OCI-LY1 (cell line): ENCODE measurements at regions not wholly inside any gene's neighbourhood (a gene's known extent, or its start where the extent isn't known, plus 50 kb on each side); places are given as distances from the start of the nearest gene placed in this dataset.

Source experiments
- H2AFZ ChIP-seq: fragments of 200-600 bp; sonication (generic), shearing (Covaris generic); 2 replicates; pipeline ENCODE4 v1.6.0; 2014; ENCODE audit warnings: antibody characterized with exemption, mild to moderate bottlenecking, low read length
- H3F3A ChIP-seq: fragments of 200-600 bp; sonication (generic), shearing (Covaris generic); 2 replicates; pipeline ENCODE4 v1.6.0; 2014; ENCODE audit warnings: mild to moderate bottlenecking, antibody characterized with exemption, low read length, moderate library complexity; ENCODE audit not compliant: insufficient read depth
- H3K27ac ChIP-seq: fragments of 200-600 bp; sonication (generic); 2 replicates; pipeline ENCODE4 v1.5.1; 2014; ENCODE audit warnings: low read length, mixed run types, mild to moderate bottlenecking, low read depth; ENCODE audit not compliant: poor library complexity, severe bottlenecking
- H3K27me3 ChIP-seq: fragments of 200-600 bp; sonication (generic); 2 replicates; pipeline ENCODE4 v1.6.0; 2014; ENCODE audit warnings: antibody characterized with exemption, mild to moderate bottlenecking, low read length, moderate library complexity; ENCODE audit not compliant: insufficient read depth
- H3K36me3 ChIP-seq: fragments of 200-600 bp; sonication (generic); 2 replicates; pipeline ENCODE4 v1.6.1; 2014; ENCODE audit warnings: mild to moderate bottlenecking, antibody characterized with exemption, low read length, moderate library complexity, mixed read lengths; ENCODE audit not compliant: insufficient read depth
- H3K4me1 ChIP-seq: fragments of 200-600 bp; sonication (generic); 2 replicates; pipeline ENCODE4 v1.5.1; 2014; ENCODE audit warnings: mild to moderate bottlenecking, low read length, moderate library complexity; ENCODE audit not compliant: insufficient read depth, severe bottlenecking
- H3K4me2 ChIP-seq: fragments of 200-600 bp; sonication (generic), shearing (Covaris generic); 2 replicates; pipeline ENCODE4 v1.6.1; 2014; ENCODE audit warnings: low read length
- H3K4me3 ChIP-seq: fragments of 200-600 bp; sonication (generic); 2 replicates; pipeline ENCODE4 v1.5.1; 2014; ENCODE audit warnings: low read length, low read depth, mild to moderate bottlenecking, mixed read lengths; ENCODE audit not compliant: poor library complexity, severe bottlenecking
- H3K79me2 ChIP-seq: fragments of 200-600 bp; shearing (Covaris generic); 2 replicates; pipeline ENCODE4 v1.6.1; 2016; ENCODE audit warnings: mixed run types, low read length, mixed read lengths; ENCODE audit not compliant: insufficient read depth
- H3K9ac ChIP-seq: fragments of 200-600 bp; sonication (generic), shearing (Covaris generic); 2 replicates; pipeline ENCODE4 v1.6.1; 2014; ENCODE audit warnings: mild to moderate bottlenecking, low read length, mixed read lengths
- H3K9me2 ChIP-seq: fragments of 200-600 bp; sonication (generic), shearing (Covaris generic); 2 replicates; pipeline ENCODE4 v1.6.1; 2014; ENCODE audit warnings: low read depth, mild to moderate bottlenecking, low read length, mixed read lengths
- H3K9me3 ChIP-seq: fragments of 200-600 bp; shearing (Covaris generic); 2 replicates; pipeline ENCODE4 v1.6.1; 2014; ENCODE audit warnings: low read length, mixed read lengths
- H4K20me1 ChIP-seq: fragments of 200-600 bp; sonication (generic), shearing (Covaris generic); 2 replicates; pipeline ENCODE4 v1.6.0; 2016; ENCODE audit warnings: mild to moderate bottlenecking, low read length; ENCODE audit not compliant: insufficient read depth
- CTCF ChIP-seq: fragments of 200-600 bp; sonication (generic), shearing (Covaris generic); IDR thresholded peaks from 2 replicates; pipeline ENCODE4 v1.5.1; 2017; ENCODE audit warnings: mild to moderate bottlenecking, antibody characterized with exemption, low read length, moderate library complexity, mixed read lengths
- EZH2 ChIP-seq: fragments of 200-600 bp; sonication (generic), shearing (Covaris generic); IDR thresholded peaks from 2 replicates; pipeline ENCODE4 v1.8.0; 2017; ENCODE audit warnings: borderline replicate concordance, mixed run types, mild to moderate bottlenecking, antibody characterized with exemption, low read length, moderate library complexity, mixed read lengths

- no peaks in the 10 kb centered on the region for H3K9me2 ChIP-seq
- H3K79me2 ChIP-seq = no peaks in the 10 kb centered on the region
- no peaks in the 10 kb centered on the region for H3K4me1 ChIP-seq
- H3K4me3 ChIP-seq = no peak overlapping the region
- H4K20me1 ChIP-seq = no peaks in the 10 kb centered on the region
- H3K4me2 ChIP-seq = no peak overlapping the region
- H3F3A ChIP-seq = no peaks in the 10 kb centered on the region
- H3K9ac ChIP-seq = no peak overlapping the region
- H2AFZ ChIP-seq = no peak overlapping the region
- TF ChIP-seq CTCF = no peak
- no peak overlapping the region for H3K27ac ChIP-seq
- H3K27me3 ChIP-seq = no peaks in the 10 kb centered on the region
- no peaks in the 10 kb centered on the region for H3K36me3 ChIP-seq
- H3K9me3 ChIP-seq = no peaks in the 10 kb centered on the region
Measured at GRCh38 chr11:42315846-42316245, 856.4 kb upstream of the LRRC4C start.

- no peaks in the 10 kb centered on the region for H3K36me3 ChIP-seq
- H4K20me1 ChIP-seq = no peaks in the 10 kb centered on the region
- H3K9ac ChIP-seq = no peak overlapping the region
- TF ChIP-seq EZH2 (no peak), CTCF (no peak)
- no peak overlapping the region for H3K27ac ChIP-seq
- no peaks in the 10 kb centered on the region for H3K4me1 ChIP-seq
- H3F3A ChIP-seq = no peaks in the 10 kb centered on the region
- no peak overlapping the region for H3K4me2 ChIP-seq
- no peaks in the 10 kb centered on the region for H3K9me3 ChIP-seq
- no peaks in the 10 kb centered on the region for H3K27me3 ChIP-seq
- H2AFZ ChIP-seq = no peak overlapping the region
- H3K4me3 ChIP-seq = no peak overlapping the region
- no peaks in the 10 kb centered on the region for H3K9me2 ChIP-seq
- H3K79me2 ChIP-seq = no peaks in the 10 kb centered on the region
Measured at GRCh38 chr11:42319921-42320320, 860.5 kb upstream of the LRRC4C start.

GRCh38 chr11:42329929-42330565 is 870.6 kb upstream of the LRRC4C start:
- no peak for TF ChIP-seq EZH2
- TF ChIP-seq CTCF = no peak
- Histone ChIP-seq H3K4me2 (no peak overlapping the region), H3K36me3 (no peaks in the 10 kb centered on the region), H3K79me2 (no peaks in the 10 kb centered on the region), H3K27me3 (no peaks in the 10 kb centered on the region), H3K9me3 (no peaks in the 10 kb centered on the region), H3K9ac (no peak overlapping the region), H3K9me2 (no peaks in the 10 kb centered on the region), H3K27ac (no peak overlapping the region), H4K20me1 (no peaks in the 10 kb centered on the region), H3F3A (no peaks in the 10 kb centered on the region), H3K4me1 (no peaks in the 10 kb centered on the region), H3K4me3 (no peak overlapping the region), H2AFZ (no peak overlapping the region)
